HG02938 (cell line): ENCODE measurements at regions not wholly inside any gene's neighbourhood (a gene's known extent, or its start where the extent isn't known, plus 50 kb on each side); places are given as distances from the start of the nearest gene placed in this dataset.

ENCODE experiments used
- ATAC-seq: cut with Tn5 transposase; IDR thresholded peaks from one replicate; pipeline ENCODE4 v1.9.1; 2021; ENCODE audit warnings: mild to moderate bottlenecking, moderate library complexity; ENCODE audit not compliant: unreplicated experiment

DNA sequence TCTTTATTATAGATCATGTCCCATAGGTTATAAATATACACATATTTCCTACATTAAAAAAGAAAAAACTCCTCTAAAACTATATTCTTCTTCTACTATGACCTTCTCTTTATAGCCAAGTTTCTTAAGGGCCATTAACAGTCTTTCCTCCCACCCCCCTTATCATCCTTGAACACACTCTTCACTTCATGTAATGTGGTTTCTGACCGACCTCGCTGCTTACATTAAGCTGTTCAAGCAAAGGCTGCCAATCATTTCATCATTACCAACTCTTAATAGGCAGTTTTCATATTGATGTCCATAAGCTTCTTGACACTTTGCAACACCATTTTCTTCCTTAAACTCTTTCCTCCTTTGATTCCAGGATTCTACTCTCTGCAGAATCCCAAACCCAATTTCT, 283.0 kb upstream of the PCSK5 start:
- ATAC-seq = no peak

DNA sequence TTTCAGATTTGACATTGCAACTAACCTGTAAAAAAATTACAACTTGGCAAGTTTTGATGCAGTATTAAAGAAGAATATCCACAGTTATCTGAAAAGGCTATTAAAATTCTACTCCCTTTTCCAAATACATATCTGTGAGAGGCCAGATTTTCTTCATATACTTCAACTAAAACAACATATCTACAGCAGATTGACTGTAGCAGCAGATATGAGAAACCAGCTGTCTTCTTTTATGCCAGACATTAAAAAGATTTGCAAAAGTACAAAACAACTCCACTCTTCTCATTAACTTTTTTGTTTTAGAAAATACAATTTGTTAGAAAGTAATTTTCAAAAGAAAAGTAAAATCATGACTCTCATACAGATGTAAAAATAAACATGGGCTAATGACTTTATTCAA, 281.1 kb upstream of the PCSK5 start:
- no peak for ATAC-seq

GRCh38 chr9:75610246-75610645, 280.2 kb upstream of the PCSK5 start:
- no peak for ATAC-seq

GRCh38 chr9:75612205-75612604, 278.3 kb upstream of the PCSK5 start:
- ATAC-seq = no peak

GRCh38 chr9:75612754-75613153, 277.7 kb upstream of the PCSK5 start:
- no peak for ATAC-seq

DNA sequence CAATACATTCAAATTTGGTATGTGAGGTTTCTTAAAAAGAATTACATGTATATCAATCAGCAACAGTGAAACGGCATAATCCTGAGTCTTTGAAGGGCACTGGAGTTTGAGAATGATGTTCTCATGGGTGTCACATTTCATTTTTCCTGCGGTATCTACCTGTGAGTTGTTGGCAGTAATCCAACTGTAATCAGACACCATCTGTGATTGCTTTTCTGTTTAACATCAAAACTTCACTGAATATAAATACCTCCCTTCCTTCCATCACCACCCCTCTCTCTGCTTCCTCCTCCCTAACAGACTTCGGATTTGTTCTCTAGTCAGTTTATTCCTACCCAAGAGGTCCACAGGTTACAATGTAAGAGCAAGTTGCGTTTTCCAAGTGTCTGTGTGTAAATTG, 275.2 kb upstream of the PCSK5 start:
- no peak for ATAC-seq

GRCh38 chr9:75616052-75616451, 274.4 kb upstream of the PCSK5 start:
- ATAC-seq = no peak

GRCh38 chr9:75616841-75617566, 273.5 kb upstream of the PCSK5 start:
- ATAC-seq = no peak

DNA sequence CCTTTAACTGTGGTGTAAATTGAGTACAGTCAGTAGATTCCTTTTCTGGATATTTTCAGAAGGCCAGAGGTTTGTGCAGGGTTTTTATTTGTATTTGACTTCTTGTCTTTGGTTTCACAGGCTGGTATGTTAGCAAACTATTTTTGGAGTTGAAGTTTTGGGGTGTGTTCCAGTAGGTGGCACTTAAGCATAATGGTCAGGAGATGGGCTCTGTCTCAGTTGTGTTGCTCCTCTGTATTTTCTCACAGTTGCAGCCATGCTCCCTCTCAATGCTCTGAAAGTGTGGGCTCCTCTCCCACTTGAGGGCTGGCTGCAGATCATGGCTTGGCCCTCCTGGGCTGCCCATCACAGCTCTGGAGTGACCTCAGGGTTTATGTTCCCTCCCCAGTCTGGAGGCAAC, 267.0 kb upstream of the PCSK5 start:
- no peak for ATAC-seq

GRCh38 chr9:75624998-75625397, 265.5 kb upstream of the PCSK5 start:
- no peak for ATAC-seq

DNA sequence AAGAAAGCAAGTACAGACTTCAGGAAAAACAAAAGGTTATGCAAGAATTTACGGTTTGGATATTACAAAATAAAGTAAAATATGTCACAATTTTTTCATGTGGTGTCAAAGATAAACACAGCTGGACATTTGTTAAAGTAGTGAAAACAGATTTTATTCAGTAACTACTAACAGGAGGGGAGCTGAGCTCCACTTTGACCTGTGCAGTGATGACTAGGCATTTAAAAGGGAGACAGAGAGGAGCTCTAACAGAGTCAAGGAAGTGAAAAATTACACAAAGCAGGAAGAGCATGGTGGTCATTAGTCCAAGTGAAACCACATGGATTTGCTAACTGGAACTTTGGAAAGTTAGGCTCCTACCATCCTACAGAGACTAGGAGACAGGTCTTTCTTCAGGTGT, 263.6 kb upstream of the PCSK5 start:
- no peak for ATAC-seq

GRCh38 chr9:75628952-75629351, 261.5 kb upstream of the PCSK5 start:
- ATAC-seq = no peak

DNA sequence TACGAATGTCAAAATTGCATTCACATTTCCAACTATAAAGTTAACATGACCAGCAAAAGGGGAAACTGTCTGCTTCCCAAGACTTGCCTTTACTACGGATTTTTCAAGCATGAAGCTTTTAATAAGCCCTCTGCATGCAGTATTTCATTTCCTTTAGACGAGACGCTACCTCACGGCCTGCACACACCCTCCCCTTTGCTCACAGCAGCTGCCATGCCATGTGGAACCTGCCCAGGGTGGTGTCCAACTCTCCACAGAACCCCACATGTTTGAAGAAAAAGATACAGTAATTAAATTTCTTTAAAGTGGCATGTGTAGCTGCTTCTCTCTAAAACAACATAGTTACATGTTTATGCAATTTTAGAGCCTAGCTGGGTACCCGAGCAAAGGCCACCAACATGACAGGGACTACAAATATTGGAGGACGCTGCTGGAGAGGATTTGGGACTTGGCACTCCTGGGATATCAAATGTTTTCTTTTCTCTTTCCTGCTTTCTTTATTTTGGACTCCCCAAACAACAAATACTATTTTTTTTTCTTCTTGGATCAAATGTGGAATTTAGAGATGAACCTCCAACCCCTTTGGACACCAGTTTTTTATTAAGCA, 256.9 kb upstream of the PCSK5 start:
- no peak for ATAC-seq

GRCh38 chr9:75636427-75637045, 253.9 kb upstream of the PCSK5 start:
- ATAC-seq = no peak

- no peak for ATAC-seq
Observed at GRCh38 chr9:75639971-75640610, 250.4 kb upstream of the PCSK5 start.

DNA sequence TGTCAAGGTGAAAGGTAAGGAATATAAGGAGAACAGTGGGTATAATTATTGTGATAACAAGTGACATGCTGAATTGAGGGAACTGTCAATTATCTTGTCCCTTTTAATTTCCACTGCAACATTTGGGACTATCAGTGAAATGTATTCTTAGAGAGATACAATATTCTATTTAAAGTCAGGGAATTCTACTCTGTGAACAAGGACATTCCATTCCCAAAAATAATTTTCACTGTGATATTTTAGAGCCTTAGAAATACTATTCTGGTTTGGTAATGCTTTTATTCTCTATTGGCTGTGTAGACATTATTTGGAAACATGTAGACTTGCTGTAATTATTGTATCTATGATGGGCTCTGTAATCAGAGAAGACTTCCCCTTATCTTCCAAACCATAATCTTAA, 248.0 kb upstream of the PCSK5 start:
- ATAC-seq = no peak

DNA sequence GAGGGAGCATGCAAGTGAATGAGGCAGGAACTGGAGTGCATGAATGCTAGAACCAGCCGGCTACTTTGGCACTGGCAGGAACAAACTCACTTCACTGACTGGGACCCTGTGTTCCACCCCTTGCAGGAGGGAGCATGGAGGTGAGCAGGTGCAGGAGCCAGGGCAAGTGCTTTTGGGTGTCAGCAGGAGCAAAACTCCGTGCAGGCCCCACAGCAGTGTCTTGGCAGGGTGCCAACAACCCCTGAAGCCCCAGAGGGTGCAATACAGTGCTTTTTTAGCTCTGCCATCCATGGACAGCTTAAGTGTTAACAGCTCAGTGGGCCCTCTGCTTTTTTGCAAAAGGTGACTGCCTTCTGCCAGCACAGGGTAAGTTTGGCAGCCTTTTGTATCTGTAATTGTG, 245.8 kb upstream of the PCSK5 start:
- no peak for ATAC-seq

DNA sequence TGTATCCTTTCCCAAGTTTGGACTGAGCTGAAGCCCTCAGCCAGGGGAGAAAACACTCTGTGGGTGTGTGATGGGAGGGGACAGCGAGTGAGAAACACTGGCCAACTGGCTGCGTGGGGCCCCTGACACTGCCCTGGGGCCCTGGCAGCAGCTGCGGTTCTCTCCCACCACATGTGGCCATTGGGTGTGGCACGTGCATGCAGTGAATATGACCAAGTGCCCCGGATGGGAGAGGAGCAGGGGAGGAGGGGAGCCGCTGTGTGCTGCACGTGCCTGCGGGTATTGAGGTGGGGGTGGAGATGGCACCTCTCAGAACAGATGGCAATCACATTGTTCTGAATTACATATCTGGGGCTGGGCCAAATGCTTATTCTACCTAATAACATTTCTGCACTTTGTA, 242.4 kb upstream of the PCSK5 start:
- ATAC-seq = no peak

- ATAC-seq = no peak
Observed at GRCh38 chr9:75649060-75649459, 241.4 kb upstream of the PCSK5 start.

DNA sequence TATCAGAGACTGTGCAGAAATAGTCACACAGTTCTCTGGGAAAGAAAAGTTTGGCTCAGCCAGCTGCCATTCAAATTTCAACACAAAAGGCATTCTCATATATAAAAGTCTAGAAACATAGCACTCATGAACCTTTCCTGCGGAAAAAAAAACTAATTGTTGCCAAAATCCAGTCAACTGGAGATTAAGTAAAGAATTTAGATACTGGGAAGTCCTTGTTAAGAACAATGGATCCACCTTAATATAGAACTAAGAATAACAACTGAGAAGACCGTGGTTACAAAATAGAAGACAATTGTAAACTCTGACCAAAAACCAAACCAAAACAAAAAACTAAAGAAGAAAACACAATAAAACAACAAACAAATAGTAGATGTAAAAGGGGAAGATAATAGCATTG, 238.8 kb upstream of the PCSK5 start:
- ATAC-seq = no peak

GRCh38 chr9:75653335-75653734, 237.1 kb upstream of the PCSK5 start:
- no peak for ATAC-seq

DNA sequence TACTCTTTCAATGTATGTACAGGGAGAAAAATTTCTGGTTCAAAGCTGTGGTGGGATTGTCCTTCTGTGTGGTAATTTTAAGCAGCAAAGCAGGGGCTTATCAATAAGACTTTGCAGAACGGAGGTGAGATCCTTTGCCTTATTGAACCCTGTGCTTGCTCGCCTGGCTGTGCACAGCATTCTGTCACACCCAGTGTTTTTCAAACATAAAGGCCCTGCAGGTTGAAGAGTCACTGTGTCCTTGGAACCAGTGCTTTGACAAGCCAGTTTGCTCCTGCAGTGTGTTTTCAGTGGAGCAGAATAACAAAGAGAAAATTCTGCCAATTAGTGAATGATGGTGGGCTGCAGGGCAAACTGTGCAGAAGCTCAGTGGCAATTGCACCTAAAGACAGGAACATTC, 236.7 kb upstream of the PCSK5 start:
- ATAC-seq = no peak
